Mesenchymal stem cell (in vitro differentiated cells and primary cell): ENCODE measurements at regions not wholly inside any gene's neighbourhood (a gene's known extent, or its start where the extent isn't known, plus 50 kb on each side); places are given as distances from the start of the nearest gene placed in this dataset.

Experiments used
- DNase-seq: peaks from one replicate; pipeline ENCODE4 v3.0.0-alpha.2; 2013
- H2AFZ ChIP-seq: one replicate; pipeline ENCODE4 v1.6.1; 2013; ENCODE audit warnings: low read depth, mild to moderate bottlenecking, control low read depth, inconsistent platforms, low read length, moderate library complexity
- H2AK5ac ChIP-seq: 2 replicates; pipeline ENCODE4 v1.6.1; 2013; ENCODE audit warnings: low read length, moderate library complexity, mild to moderate bottlenecking, inconsistent platforms; ENCODE audit not compliant: severe bottlenecking
- H2BK120ac ChIP-seq: one replicate; pipeline ENCODE4 v1.6.1; 2013; ENCODE audit warnings: low read depth, mild to moderate bottlenecking, inconsistent platforms, low read length, moderate library complexity
- H2BK12ac ChIP-seq, 2 experiments: one replicate each; pipeline ENCODE4 v1.6.1; 2013; ENCODE audit warnings: inconsistent platforms in 2 of 2, low read length in 2 of 2, mild to moderate bottlenecking in 2 of 2, moderate library complexity in 2 of 2, control low read depth in 1 of 2
- H2BK15ac ChIP-seq: one replicate; pipeline ENCODE4 v1.6.1; 2013; ENCODE audit warnings: mild to moderate bottlenecking, low read depth, inconsistent platforms; ENCODE audit not compliant: poor library complexity, severe bottlenecking
- H2BK5ac ChIP-seq: 2 replicates; pipeline ENCODE4 v1.6.1; 2013; ENCODE audit warnings: low read depth, mild to moderate bottlenecking, low read length, control low read depth, inconsistent platforms; ENCODE audit not compliant: poor library complexity, severe bottlenecking
- H3K14ac ChIP-seq, 2 experiments: one replicate each; pipeline ENCODE4 v1.6.1; 2013; ENCODE audit warnings: inconsistent platforms in 2 of 2, low read length in 2 of 2, control low read depth in 1 of 2, mild to moderate bottlenecking in 1 of 2, moderate library complexity in 1 of 2
- H3K18ac ChIP-seq, 2 experiments: one replicate each; pipeline ENCODE4 v1.6.1; 2013; ENCODE audit warnings: inconsistent platforms in 2 of 2, low read length in 2 of 2, control low read depth in 1 of 2, low read depth in 1 of 2, mild to moderate bottlenecking in 1 of 2
- H3K23ac ChIP-seq, 2 experiments: one replicate each; pipeline ENCODE4 v1.6.1; 2013; ENCODE audit warnings: inconsistent platforms in 2 of 2, low read length in 2 of 2, mild to moderate bottlenecking in 2 of 2, moderate library complexity in 2 of 2, control low read depth in 1 of 2
- H3K27ac ChIP-seq: 2 replicates; pipeline ENCODE4 v1.5.1; 2013; ENCODE audit warnings: mild to moderate bottlenecking, moderate library complexity, low read length, control low read depth, inconsistent platforms; ENCODE audit not compliant: poor library complexity, severe bottlenecking
- H3K27me3 ChIP-seq, 2 experiments: 2 replicates each; pipeline versions ENCODE4 v1.6.1 to v1.7.0; 2013; ENCODE audit warnings: low read length in 2 of 2, mild to moderate bottlenecking in 2 of 2, moderate library complexity in 2 of 2, control low read depth in 1 of 2, inconsistent platforms in 1 of 2; ENCODE audit not compliant: control insufficient read depth in 1 of 2, insufficient read depth in 1 of 2
- H3K36me3 ChIP-seq, 2 experiments: 2 replicates each; pipeline versions ENCODE4 v1.6.1 to v1.7.0; 2013; ENCODE audit warnings: low read length in 2 of 2, control low read depth in 1 of 2, inconsistent platforms in 1 of 2, low read depth in 1 of 2, mild to moderate bottlenecking in 1 of 2; ENCODE audit not compliant: insufficient read depth in 2 of 2, control insufficient read depth in 1 of 2
- H3K4ac ChIP-seq, 2 experiments: one replicate each; pipeline ENCODE4 v1.6.1; 2013; ENCODE audit warnings: inconsistent platforms in 2 of 2, low read length in 2 of 2, mild to moderate bottlenecking in 2 of 2, moderate library complexity in 2 of 2, control low read depth in 1 of 2, low read depth in 1 of 2
- H3K4me1 ChIP-seq: 2 replicates; pipeline ENCODE4 v1.6.1; 2013; ENCODE audit warnings: low read depth, low read length, control low read depth; ENCODE audit not compliant: control insufficient read depth, insufficient read depth
- H3K4me2 ChIP-seq: 2 replicates; pipeline ENCODE4 v1.6.1; 2013; ENCODE audit warnings: low read length, mild to moderate bottlenecking, inconsistent platforms; ENCODE audit not compliant: poor library complexity, severe bottlenecking
- H3K4me3 ChIP-seq, 2 experiments: 2 replicates each; pipeline versions ENCODE4 v1.5.1 to v1.7.0; 2013; ENCODE audit warnings: low read length in 2 of 2, mild to moderate bottlenecking in 2 of 2, control low read depth in 1 of 2, low read depth in 1 of 2; ENCODE audit not compliant: insufficient read depth in 1 of 2
- H3K79me1 ChIP-seq: replicated peaks from 2 replicates; pipeline ENCODE4 v1.6.1; 2013; ENCODE audit warnings: mild to moderate bottlenecking, control low read depth, low read length, inconsistent platforms; ENCODE audit not compliant: poor library complexity, severe bottlenecking
- H3K9ac ChIP-seq: 2 replicates; pipeline ENCODE4 v1.7.0; 2013; ENCODE audit warnings: mild to moderate bottlenecking, low read length, moderate library complexity
- H3K9me3 ChIP-seq: 2 replicates; pipeline ENCODE4 v1.7.0; 2013; ENCODE audit warnings: mild to moderate bottlenecking, low read length; ENCODE audit not compliant: control insufficient read depth
- H4K8ac ChIP-seq: one replicate; pipeline ENCODE4 v1.6.1; 2013; ENCODE audit warnings: inconsistent platforms, mild to moderate bottlenecking, low read length, moderate library complexity
- H4K91ac ChIP-seq: one replicate; pipeline ENCODE4 v1.6.1; 2013; ENCODE audit warnings: mild to moderate bottlenecking, low read length, inconsistent platforms
- WGBS: methylation state at CpG from one replicate; pipeline ENCODE4 v1.1.7; 2013; ENCODE audit warnings: mixed read lengths; 5-methylcytosine and 5-hydroxymethylcytosine counted together

- no peak overlapping the region for H3K14ac ChIP-seq
- no peak overlapping the region for H2AFZ ChIP-seq
- 55% methylated on average over 1 of the region's 1 CpG for WGBS
- no peak overlapping the region for H3K4me2 ChIP-seq
- no peak overlapping the region for H2BK120ac ChIP-seq
- H3K79me1 ChIP-seq: no peaks in the 10 kb centered on the region
- H3K27ac ChIP-seq: no peak overlapping the region
- no peak overlapping the region for H2AK5ac ChIP-seq
- H3K9ac ChIP-seq: no peak overlapping the region
- H3K18ac ChIP-seq: no peak overlapping the region
- H3K4ac ChIP-seq: no peak overlapping the region
- no peak overlapping the region for H2BK15ac ChIP-seq
- H4K91ac ChIP-seq: no peak overlapping the region
- H3K23ac ChIP-seq: no peak overlapping the region
- DNase-seq: no peak
- H3K4me3 ChIP-seq: no peak overlapping the region
- H2BK12ac ChIP-seq: no peak overlapping the region
- H4K8ac ChIP-seq: no peak overlapping the region
- no peak overlapping the region for H2BK5ac ChIP-seq
- peaks cover 11% of the 10 kb centered on the region for H3K9me3 ChIP-seq
- H3K36me3 ChIP-seq: no peaks in the 10 kb centered on the region
- H3K27me3 ChIP-seq: no peaks in the 10 kb centered on the region
- H3K4me1 ChIP-seq: no peaks in the 10 kb centered on the region
Measured at GRCh38 chr3:64380546-64380945, 155.3 kb upstream of the PRICKLE2 start.

- WGBS: 91% methylated on average over 4 of the region's 5 CpGs
- no peaks in the 10 kb centered on the region for H3K36me3 ChIP-seq
Measured at GRCh38 chr3:64379221-64379620, 154.0 kb upstream of the PRICKLE2 start.

GRCh38 chr3:64377942-64378341 lies 152.7 kb upstream of the PRICKLE2 start:
- H3K23ac ChIP-seq: no peak overlapping the region
- no peak overlapping the region for H3K9ac ChIP-seq
- no peak overlapping the region for H3K14ac ChIP-seq
- no peak overlapping the region for H3K4ac ChIP-seq
- no peaks in the 10 kb centered on the region for H3K79me1 ChIP-seq
- no peak overlapping the region for H2BK15ac ChIP-seq
- H3K18ac ChIP-seq: no peak overlapping the region
- H3K27me3 ChIP-seq: no peaks in the 10 kb centered on the region
- no peak overlapping the region for H2BK5ac ChIP-seq
- no peak overlapping the region for H3K27ac ChIP-seq
- no peak for DNase-seq
- H3K9me3 ChIP-seq: peaks cover 22% of the 10 kb centered on the region
- H4K91ac ChIP-seq: no peak overlapping the region
- H2AFZ ChIP-seq: no peak overlapping the region
- 94% methylated on average over 5 of the region's 5 CpGs for WGBS
- H2BK120ac ChIP-seq: no peak overlapping the region
- no peak overlapping the region for H3K4me3 ChIP-seq
- H3K4me2 ChIP-seq: no peak overlapping the region
- no peak overlapping the region for H2BK12ac ChIP-seq
- no peak overlapping the region for H4K8ac ChIP-seq
- no peak overlapping the region for H2AK5ac ChIP-seq
- no peaks in the 10 kb centered on the region for H3K36me3 ChIP-seq
- H3K4me1 ChIP-seq: no peaks in the 10 kb centered on the region

More at GRCh38 chr3:64379221-64379620, 154.0 kb upstream of the PRICKLE2 start:
- Histone ChIP-seq H3K9ac (no peak overlapping the region), H4K8ac (no peak overlapping the region), H3K27ac (no peak overlapping the region), H3K4me1 (no peaks in the 10 kb centered on the region), H3K27me3 (no peaks in the 10 kb centered on the region), H3K18ac (no peak overlapping the region), H2BK120ac (no peak overlapping the region), H3K4me3 (no peak overlapping the region), H3K14ac (no peak overlapping the region), H2AK5ac (no peak overlapping the region), H2BK12ac (no peak overlapping the region), H3K23ac (no peak overlapping the region), H2BK5ac (no peak overlapping the region), H3K4ac (no peak overlapping the region), H3K9me3 (peaks cover 22% of the 10 kb centered on the region), H2AFZ (no peak overlapping the region), H3K4me2 (no peak overlapping the region), H3K79me1 (no peaks in the 10 kb centered on the region), H2BK15ac (no peak overlapping the region), H4K91ac (no peak overlapping the region)
- no peak for DNase-seq

GRCh38 chr3:64375737-64376136 lies 150.5 kb upstream of the PRICKLE2 start:
- Histone ChIP-seq H3K14ac (no peak overlapping the region), H3K23ac (no peak overlapping the region), H4K91ac (no peak overlapping the region), H3K4me1 (no peaks in the 10 kb centered on the region), H2BK5ac (no peak overlapping the region), H2AFZ (no peak overlapping the region), H3K27me3 (no peaks in the 10 kb centered on the region), H3K9ac (no peak overlapping the region), H3K4me2 (no peak overlapping the region), H3K27ac (no peak overlapping the region), H4K8ac (no peak overlapping the region), H2AK5ac (no peak overlapping the region), H3K79me1 (peaks cover under 1% of the 10 kb centered on the region), H3K9me3 (peaks cover 22% of the 10 kb centered on the region), H3K18ac (no peak overlapping the region), H3K4ac (no peak overlapping the region), H2BK15ac (no peak overlapping the region), H3K36me3 (no peaks in the 10 kb centered on the region), H3K4me3 (no peak overlapping the region), H2BK120ac (no peak overlapping the region), H2BK12ac (no peak overlapping the region)
- no peak for DNase-seq
- WGBS: no CpG with 5 or more reads among the region's 1 CpG
